ENCODE measurements at regions not wholly inside any gene's neighbourhood (a gene's known extent, or its start where the extent isn't known, plus 50 kb on each side); places are given as distances from the start of the nearest gene placed in this dataset.

DNA sequence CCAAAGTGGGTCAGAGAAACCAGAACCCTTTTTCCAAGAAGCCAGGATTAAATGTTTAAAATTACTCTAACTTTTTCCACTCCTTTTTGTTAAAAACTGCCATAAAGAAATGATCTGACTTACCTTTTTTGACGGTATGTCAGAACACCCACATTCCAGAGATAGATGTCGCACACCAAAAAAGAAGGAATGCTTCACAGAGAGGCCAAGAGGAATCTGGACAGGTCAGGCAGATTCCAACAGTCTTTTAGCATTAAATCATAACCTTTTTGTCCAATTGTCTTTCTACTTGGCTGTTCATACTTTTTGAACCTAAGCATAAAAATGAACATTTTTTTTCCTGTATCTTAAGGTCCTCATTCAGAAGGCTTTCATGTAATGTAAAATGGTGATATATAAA lies 846.9 kb downstream of the NSUN3 start:
- Histone ChIP-seq H3K4me2 (ENCODE audit: low read length) (no peak overlapping the region), H3K9me2 (ENCODE audit: insufficient read depth) (no peaks in the 10 kb centered on the region), H3K9me3 (ENCODE audit: control insufficient read depth in 1 of 2, insufficient read depth in 1 of 2, low read depth in 1 of 2, low read length in 2 of 2) (peaks cover 4 to 16% of the 10 kb centered on the region in 2 experiments; a peak in 2 of 4 replicates), H3K36me3 (ENCODE audit: control insufficient read depth in 1 of 2, insufficient read depth in 2 of 2, low read length in 2 of 2) (no peaks in the 10 kb centered on the region), H3K4me3 (replicated peaks in 1 of 2; ENCODE audit: low read depth in 1 of 2, low read length in 2 of 2) (no peak overlapping the region), H3K27me3 (ENCODE audit: insufficient read depth, low read length) (no peaks in the 10 kb centered on the region), H3K27ac (ENCODE audit: low read depth, low read length) (no peak overlapping the region), H2AFZ (ENCODE audit: low read depth, low read length, poor library complexity, severe bottlenecking) (no peak overlapping the region), H3K79me2 (ENCODE audit: insufficient read depth, low read length) (no peaks in the 10 kb centered on the region), H4K20me1 (ENCODE audit: insufficient read depth) (no peaks in the 10 kb centered on the region), H3K4me1 (ENCODE audit: control insufficient read depth in 1 of 2, insufficient read depth in 2 of 2, low read length in 2 of 2) (no peaks in the 10 kb centered on the region), H3K9ac (ENCODE audit: low read length) (no peak overlapping the region)
- ChIA-PET POLR2A (no interaction called here), CTCF (no interaction called here), RAD21 (ENCODE audit: low non-redundant PET in 1 of 2, low total read pairs in 2 of 2, uncharacterized antibody in 2 of 2, unreplicated experiment in 2 of 2) (no interaction called here)
- ATAC-seq (no peak), DNase-seq (ENCODE audit: low read depth, low spot score) (no peak)
- BruUV-seq (replicated peaks), result no TSS peak
- TF ChIP-seq ATF3 (IDR thresholded peaks at IDR 0.05), result no peak
- TF ChIP-seq MAX (IDR thresholded peaks at IDR 0.05), result no peak
- TF ChIP-seq REST (IDR thresholded peaks at IDR 0.05; ENCODE audit: low read depth), result no peak
- no peak for TF ChIP-seq SP1 (IDR thresholded peaks at IDR 0.05; ENCODE audit: low read depth)
- no peak for TF ChIP-seq ZBTB33 (IDR thresholded peaks at IDR 0.05; ENCODE audit: extremely low read depth, insufficient replicate concordance, low read length)
- no peak for TF ChIP-seq POLR2AphosphoS5 (IDR thresholded peaks at IDR 0.05; ENCODE audit: low read depth, low read length)
- no peak for TF ChIP-seq SRF (IDR thresholded peaks at IDR 0.05; ENCODE audit: low read depth)
- no peak for TF ChIP-seq ELF1 (IDR thresholded peaks at IDR 0.05; ENCODE audit: borderline replicate concordance, low read depth)
- TF ChIP-seq JUND (IDR thresholded peaks at IDR 0.05), result no peak
- no peak for TF ChIP-seq RAD21 (IDR thresholded peaks at IDR 0.05; ENCODE audit: low read depth)
- no peak for TF ChIP-seq ZNF274 (IDR thresholded peaks at IDR 0.05; ENCODE audit: low read depth, low read length)
- no peak for TF ChIP-seq SIN3A (IDR thresholded peaks at IDR 0.05; ENCODE audit: low read depth)
- no peak for TF ChIP-seq EGR1 (IDR thresholded peaks at IDR 0.05; ENCODE audit: low read depth)
- intact Hi-C loops (cut with micrococcal nuclease), result no loop called here
